ELR (cell line): ENCODE measurements at regions not wholly inside any gene's neighbourhood (a gene's known extent, or its start where the extent isn't known, plus 50 kb on each side); places are given as distances from the start of the nearest gene placed in this dataset.
"Not testable (repeated sequence)": the region's sequence is repeated elsewhere in the genome, so short reads cannot be mapped to it uniquely, and the experiment has no call there.

Experiments
- DNase-seq: peaks from one replicate; pipeline ENCODE4 v3.0.0-alpha.2; 2015; ENCODE audit warnings: low read depth

GRCh38 chr11:93032580-93032979, 63.1 kb downstream of the MTNR1B start:
- DNase-seq = no peak

- DNase-seq = no peak
Measured at GRCh38 chr11:93033093-93033492, 63.6 kb downstream of the MTNR1B start.

- no peak for DNase-seq
Measured at GRCh38 chr11:93034031-93034722, 64.7 kb downstream of the MTNR1B start.

- DNase-seq = no peak
Measured at GRCh38 chr11:93034723-93035039, 65.2 kb downstream of the MTNR1B start.

GRCh38 chr11:93038521-93038920, 69.1 kb downstream of the MTNR1B start:
- no peak for DNase-seq

GRCh38 chr11:93039531-93040240, 70.2 kb downstream of the MTNR1B start:
- DNase-seq = no peak

GRCh38 chr11:93041682-93042081, 72.2 kb downstream of the MTNR1B start:
- no peak for DNase-seq

GRCh38 chr11:93043186-93043585, 73.7 kb downstream of the MTNR1B start:
- not testable (repeated sequence) for DNase-seq

- no peak for DNase-seq
Measured at GRCh38 chr11:93049740-93050139, 80.3 kb downstream of the MTNR1B start.

GRCh38 chr11:93051186-93051585, 81.7 kb downstream of the MTNR1B start:
- peak; percentile 15 for DNase-seq

GRCh38 chr11:93053864-93054263, 84.4 kb downstream of the MTNR1B start:
- no peak for DNase-seq

GRCh38 chr11:93054279-93054678, 84.8 kb downstream of the MTNR1B start:
- peak; percentile 24 for DNase-seq

- peak; percentile 91 for DNase-seq
Measured at GRCh38 chr11:93054881-93055280, 85.4 kb downstream of the MTNR1B start.

GRCh38 chr11:93059117-93059957, 89.9 kb downstream of the MTNR1B start:
- DNase-seq = no peak

- DNase-seq = no peak
Measured at GRCh38 chr11:93063086-93063485, 93.6 kb downstream of the MTNR1B start.

GRCh38 chr11:93065074-93065674, 95.7 kb downstream of the MTNR1B start:
- peak; percentile 38 for DNase-seq

GRCh38 chr11:93067881-93068390, 98.5 kb downstream of the MTNR1B start:
- no peak for DNase-seq

GRCh38 chr11:93072229-93072914, 102.9 kb downstream of the MTNR1B start:
- DNase-seq = no peak

- DNase-seq = no peak
Measured at GRCh38 chr11:93073026-93073425, 103.6 kb downstream of the MTNR1B start.

- DNase-seq = no peak
Measured at GRCh38 chr11:93073508-93074280, 104.2 kb downstream of the MTNR1B start.

- DNase-seq = no peak
Measured at GRCh38 chr11:93074352-93074751, 104.9 kb downstream of the MTNR1B start.
